ENCODE measurements at regions not wholly inside any gene's neighbourhood (a gene's known extent, or its start where the extent isn't known, plus 50 kb on each side); places are given as distances from the start of the nearest gene placed in this dataset.

GRCh38 chr15:67914028-67914427 is 74.2 kb upstream of the RNU6-1 start:
- Histone ChIP-seq H3K9ac (ENCODE audit: low read depth, low read length, poor library complexity, severe bottlenecking) (no peak overlapping the region), H3K4me2 (ENCODE audit: low read depth, low read length, poor library complexity, severe bottlenecking) (no peak overlapping the region), H3K27me3 (ENCODE audit: insufficient read depth, low read length, poor library complexity, severe bottlenecking) (no peaks in the 10 kb centered on the region), H3K9me2 (replicated peaks; ENCODE audit: low read depth, low read length) (no peaks in the 10 kb centered on the region), H3K9me3 (ENCODE audit: insufficient read depth, low read depth, low read length) (peaks cover 14% of the 10 kb centered on the region; the same call in 1 of the 2 replicates), H2AFZ (ENCODE audit: low read length) (no peak overlapping the region), H3K79me2 (ENCODE audit: insufficient read depth, low read length) (no peaks in the 10 kb centered on the region), H4K20me1 (ENCODE audit: insufficient read depth, low read length, poor library complexity, severe bottlenecking) (no peaks in the 10 kb centered on the region), H3K4me1 (ENCODE audit: insufficient read depth, low read length, poor library complexity, severe bottlenecking) (no peaks in the 10 kb centered on the region), H3F3A (ENCODE audit: low read depth) (no peaks in the 10 kb centered on the region), H3K36me3 (ENCODE audit: insufficient read depth, low read length) (no peaks in the 10 kb centered on the region), H3K4me3 (ENCODE audit: low read length, poor library complexity, severe bottlenecking) (no peak overlapping the region)
- TF ChIP-seq CTCF (conservative IDR thresholded peaks at IDR 0.05; ENCODE audit: low read length) (no peak), EZH2phosphoT487 (IDR thresholded peaks at IDR 0.05; ENCODE audit: borderline replicate concordance) (no peak)

- H3K9ac ChIP-seq (ENCODE audit: low read depth, low read length, poor library complexity, severe bottlenecking) = no peak overlapping the region
- no peaks in the 10 kb centered on the region for H3K4me1 ChIP-seq (ENCODE audit: insufficient read depth, low read length, poor library complexity, severe bottlenecking)
- H3K9me2 ChIP-seq (replicated peaks; ENCODE audit: low read depth, low read length) = no peaks in the 10 kb centered on the region
- no peaks in the 10 kb centered on the region for H4K20me1 ChIP-seq (ENCODE audit: insufficient read depth, low read length, poor library complexity, severe bottlenecking)
- no peaks in the 10 kb centered on the region for H3K36me3 ChIP-seq (ENCODE audit: insufficient read depth, low read length)
- peak overlapping the region; percentile 63; the same call in 1 of the 2 replicates for H2AFZ ChIP-seq (ENCODE audit: low read length)
- no peak overlapping the region for H3K4me2 ChIP-seq (ENCODE audit: low read depth, low read length, poor library complexity, severe bottlenecking)
- TF ChIP-seq CTCF (conservative IDR thresholded peaks at IDR 0.05; ENCODE audit: low read length) = no peak
- no peak for TF ChIP-seq EZH2phosphoT487 (IDR thresholded peaks at IDR 0.05; ENCODE audit: borderline replicate concordance)
- H3K79me2 ChIP-seq (ENCODE audit: insufficient read depth, low read length) = no peaks in the 10 kb centered on the region
- peaks cover 10% of the 10 kb centered on the region; the same call in 1 of the 2 replicates for H3K9me3 ChIP-seq (ENCODE audit: insufficient read depth, low read depth, low read length)
- H3K27me3 ChIP-seq (ENCODE audit: insufficient read depth, low read length, poor library complexity, severe bottlenecking) = no peaks in the 10 kb centered on the region
- no peak overlapping the region for H3K4me3 ChIP-seq (ENCODE audit: low read length, poor library complexity, severe bottlenecking)
- no peaks in the 10 kb centered on the region for H3F3A ChIP-seq (ENCODE audit: low read depth)
These were observed 75.0 kb upstream of the RNU6-1 start for GRCh38 chr15:67914537-67915460.

- Histone ChIP-seq H3K4me3 (ENCODE audit: low read length, poor library complexity, severe bottlenecking) (no peak overlapping the region), H2AFZ (ENCODE audit: low read length) (peak overlapping the region; percentile 63; the same call in 1 of the 2 replicates), H3K27me3 (ENCODE audit: insufficient read depth, low read length, poor library complexity, severe bottlenecking) (no peaks in the 10 kb centered on the region), H3K36me3 (ENCODE audit: insufficient read depth, low read length) (no peaks in the 10 kb centered on the region), H3K9me2 (replicated peaks; ENCODE audit: low read depth, low read length) (no peaks in the 10 kb centered on the region), H3K9me3 (ENCODE audit: insufficient read depth, low read depth, low read length) (peaks cover 9% of the 10 kb centered on the region; the same call in 1 of the 2 replicates), H3K79me2 (ENCODE audit: insufficient read depth, low read length) (no peaks in the 10 kb centered on the region), H3K4me1 (ENCODE audit: insufficient read depth, low read length, poor library complexity, severe bottlenecking) (no peaks in the 10 kb centered on the region), H3K4me2 (ENCODE audit: low read depth, low read length, poor library complexity, severe bottlenecking) (no peak overlapping the region), H3F3A (ENCODE audit: low read depth) (no peaks in the 10 kb centered on the region), H4K20me1 (ENCODE audit: insufficient read depth, low read length, poor library complexity, severe bottlenecking) (no peaks in the 10 kb centered on the region), H3K9ac (ENCODE audit: low read depth, low read length, poor library complexity, severe bottlenecking) (no peak overlapping the region)
- TF ChIP-seq EZH2phosphoT487 (IDR thresholded peaks at IDR 0.05; ENCODE audit: borderline replicate concordance) = no peak
- no peak for TF ChIP-seq CTCF (conservative IDR thresholded peaks at IDR 0.05; ENCODE audit: low read length)
These were observed 75.9 kb upstream of the RNU6-1 start for GRCh38 chr15:67915461-67916374.

Data from Loucy (cell line).